ENCODE measurements at regions not wholly inside any gene's neighbourhood (a gene's known extent, or its start where the extent isn't known, plus 50 kb on each side); places are given as distances from the start of the nearest gene placed in this dataset.

DNA sequence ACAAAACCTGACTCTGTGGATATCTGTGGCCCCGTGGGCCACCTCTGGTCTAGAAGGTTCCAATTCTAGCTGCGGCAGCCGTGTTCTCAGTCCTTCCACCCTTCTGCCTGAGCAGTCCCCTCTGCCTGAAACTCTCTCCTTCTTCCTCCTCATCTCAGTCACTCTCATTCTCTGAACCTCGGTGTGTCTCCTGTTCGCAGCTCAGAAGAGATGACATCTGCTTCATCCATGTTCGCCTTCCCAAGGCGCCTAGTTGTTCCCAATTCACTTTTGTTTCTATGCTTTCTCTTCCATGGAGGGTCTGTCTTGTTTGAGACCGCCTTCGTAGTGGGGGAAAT lies 95.5 kb downstream of the CEBPB start:
- Histone ChIP-seq H3K4me3 (peak overlapping the region; percentile 30), H3K27ac (peak overlapping the region; percentile 82), H3K27me3 (ENCODE audit: insufficient read depth in 3 of 3, low read length in 2 of 3) (no peaks in the 10 kb centered on the region), H3K4me1 (peaks cover 43% of the 10 kb centered on the region), H3K9me3 (no peaks in the 10 kb centered on the region), H3K36me3 (ENCODE audit: insufficient read depth in 1 of 2, low read depth in 1 of 2) (no peaks in the 10 kb centered on the region)
- WGBS, 3 donors: 73 to 82% (median 75%) methylated on average over 9 of the region's 9 CpGs
- ATAC-seq (no peak), DNase-seq (no peak)
- TF ChIP-seq CTCF (IDR thresholded peaks at IDR 0.05): no peak
- intact Hi-C loops (cut with DNase I): no loop called here

DNA sequence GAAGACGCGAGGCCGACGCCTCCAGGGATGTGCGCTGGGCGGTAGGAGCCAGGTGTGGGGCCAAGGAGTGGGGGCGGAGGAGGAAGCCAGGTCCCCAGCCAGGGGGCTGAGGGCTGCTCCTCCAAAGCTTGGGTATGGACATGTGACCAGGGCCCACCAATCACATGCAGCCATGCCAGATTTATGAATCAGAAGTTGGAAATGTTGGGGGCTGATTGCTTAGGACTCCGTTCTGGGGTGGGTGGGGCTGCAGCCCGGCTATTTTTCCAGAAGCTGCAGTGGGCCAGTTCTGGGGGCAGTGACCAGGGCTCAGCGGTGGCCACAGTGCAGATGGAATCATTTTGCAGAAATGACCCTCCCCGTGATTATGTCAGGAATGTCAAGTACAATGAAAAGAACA lies 96.0 kb downstream of the CEBPB start:
- Histone ChIP-seq H3K36me3 (ENCODE audit: insufficient read depth in 1 of 2, low read depth in 1 of 2) (no peaks in the 10 kb centered on the region), H3K27ac (peak overlapping the region; percentile 82), H3K4me1 (peaks cover 43% of the 10 kb centered on the region), H3K4me3 (peak overlapping the region; percentile 30), H3K9me3 (no peaks in the 10 kb centered on the region), H3K27me3 (ENCODE audit: insufficient read depth in 3 of 3, low read length in 2 of 3) (no peaks in the 10 kb centered on the region)
- peak; percentile 81 to 82 for DNase-seq
- WGBS, 3 donors: 51 to 59% (median 56%) methylated on average over 11 of the region's 11 CpGs
- peak; percentile 43 to 60 (median 50) for ATAC-seq
- no peak for TF ChIP-seq CTCF (IDR thresholded peaks at IDR 0.05)
- intact Hi-C loops (cut with DNase I): no loop called here

DNA sequence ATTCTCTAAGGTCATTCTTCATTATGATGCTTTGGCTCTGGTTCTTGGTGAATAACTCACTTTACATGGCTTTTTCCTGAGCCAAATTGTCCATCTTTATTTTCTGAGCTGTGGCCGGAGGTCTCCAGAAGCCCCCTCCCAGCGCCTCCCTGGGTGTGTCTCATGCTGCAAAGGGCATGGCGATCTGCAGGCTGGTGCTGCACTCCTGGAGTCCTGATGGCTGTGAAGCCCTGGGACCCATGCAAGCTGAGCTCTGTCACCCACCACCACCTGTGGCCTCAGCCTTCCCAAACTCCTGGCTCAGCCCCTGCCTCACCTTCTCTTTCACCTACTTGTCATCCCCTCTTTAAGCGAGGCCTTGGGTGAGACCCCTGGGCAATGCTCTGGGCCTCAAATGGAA lies 96.9 kb downstream of the CEBPB start:
- ATAC-seq (no peak), DNase-seq (no peak)
- Histone ChIP-seq H3K36me3 (ENCODE audit: insufficient read depth in 1 of 2, low read depth in 1 of 2) (no peaks in the 10 kb centered on the region), H3K27ac (no peak overlapping the region), H3K4me3 (no peak overlapping the region), H3K4me1 (peaks cover 51% of the 10 kb centered on the region), H3K27me3 (ENCODE audit: insufficient read depth in 3 of 3, low read length in 2 of 3) (no peaks in the 10 kb centered on the region), H3K9me3 (no peaks in the 10 kb centered on the region)
- TF ChIP-seq CTCF (IDR thresholded peaks at IDR 0.05): no peak
- WGBS, 3 donors: 91 to 98% (median 93%) methylated on average over 4 of the region's 4 CpGs
- intact Hi-C loops (cut with DNase I): no loop called here

DNA sequence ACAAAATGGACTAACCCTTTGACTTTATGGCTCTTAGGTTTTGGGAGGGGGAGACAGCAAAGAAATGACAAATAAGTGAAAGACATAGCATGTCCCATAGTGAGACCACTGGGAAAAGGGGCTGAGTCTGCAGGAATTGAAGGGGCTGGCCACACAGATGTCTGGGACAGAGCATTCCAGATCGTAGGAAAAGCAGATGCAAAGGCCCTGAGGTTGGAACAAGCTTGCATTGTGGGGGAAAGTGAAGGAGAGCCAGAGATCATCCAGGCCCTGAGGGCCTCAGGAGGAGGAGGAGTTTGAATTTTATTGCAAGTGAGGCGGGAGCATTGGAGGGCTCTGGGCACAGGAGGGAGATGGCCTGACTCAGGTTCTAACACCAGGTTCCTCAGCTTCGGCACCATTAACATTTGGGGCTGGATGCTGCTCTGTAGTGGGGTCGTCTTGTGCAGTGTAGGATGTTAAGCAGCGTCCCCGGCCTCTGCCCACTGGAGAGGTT lies 97.5 kb downstream of the CEBPB start:
- no peak for ATAC-seq
- no peaks in the 10 kb centered on the region for H3K9me3 ChIP-seq
- no peaks in the 10 kb centered on the region for H3K36me3 ChIP-seq (ENCODE audit: insufficient read depth in 1 of 2, low read depth in 1 of 2)
- no peak overlapping the region for H3K4me3 ChIP-seq
- H3K27me3 ChIP-seq (ENCODE audit: insufficient read depth in 3 of 3, low read length in 2 of 3): no peaks in the 10 kb centered on the region
- intact Hi-C loops (cut with DNase I): no loop called here
- DNase-seq: no peak
- TF ChIP-seq CTCF (IDR thresholded peaks at IDR 0.05): no peak
- 89 to 97% (median 89%) methylated on average over 6 of the region's 6 CpGs for WGBS, 3 donors
- H3K4me1 ChIP-seq: peaks cover 53% of the 10 kb centered on the region
- no peak overlapping the region for H3K27ac ChIP-seq

DNA sequence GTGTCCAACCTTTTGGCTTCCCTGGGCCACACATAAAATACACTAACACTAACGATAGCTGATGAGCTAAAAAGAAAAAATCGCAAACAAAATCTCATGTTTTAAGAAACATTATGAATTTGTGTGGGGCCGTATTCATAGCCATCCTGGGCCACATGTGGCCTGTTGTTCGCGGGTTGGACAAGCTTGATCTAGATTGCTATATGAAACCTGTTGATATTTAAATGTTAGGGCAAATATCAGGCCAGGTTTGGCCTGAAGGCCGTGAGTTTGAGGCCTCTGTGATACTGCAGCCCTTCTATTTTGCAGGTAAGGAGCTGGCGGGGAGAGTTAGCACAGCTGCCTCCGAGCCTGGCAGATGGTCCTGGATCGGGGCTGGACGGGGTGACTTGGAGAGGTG lies 99.0 kb downstream of the CEBPB start:
- intact Hi-C loops (cut with DNase I): no loop called here
- Histone ChIP-seq H3K4me3 (no peak overlapping the region), H3K4me1 (peaks cover 39% of the 10 kb centered on the region), H3K9me3 (no peaks in the 10 kb centered on the region), H3K36me3 (ENCODE audit: insufficient read depth in 1 of 2, low read depth in 1 of 2) (no peaks in the 10 kb centered on the region), H3K27me3 (ENCODE audit: insufficient read depth in 3 of 3, low read length in 2 of 3) (no peaks in the 10 kb centered on the region), H3K27ac (peak overlapping the region; percentile 3)
- ATAC-seq: no peak
- 84 to 94% (median 87%) methylated on average over 10 of the region's 10 CpGs for WGBS, 3 donors
- no peak for DNase-seq
- no peak for TF ChIP-seq CTCF (IDR thresholded peaks at IDR 0.05)
